Activated T-cell treated with anti-CD3 and anti-CD28 coated beads, Interleukin-2, amount 50 U/mL, for 4 hours (primary cell): ENCODE measurements at regions not wholly inside any gene's neighbourhood (a gene's known extent, or its start where the extent isn't known, plus 50 kb on each side); places are given as distances from the start of the nearest gene placed in this dataset.

Source experiments
- ATAC-seq, 2 donors: fragments of 200-7000 bp; cut with Tn5 transposase; one replicate each; pipeline ENCODE4 v1.10.0; 2021
- DNase-seq: peaks from one replicate; pipeline ENCODE4 v3.0.0-alpha.2; 2020
- H3K27me3 Mint-ChIP-seq: one replicate; pipeline ENCODE4 v1.8.0; 2021; ENCODE audit warnings: low read depth, mixed read lengths
- H3K36me3 Mint-ChIP-seq: one replicate; pipeline ENCODE4 v1.8.0; 2022; ENCODE audit warnings: mixed read lengths; ENCODE audit not compliant: insufficient read depth
- H3K4me1 Mint-ChIP-seq: one replicate; pipeline ENCODE4 v1.8.0; 2021; ENCODE audit warnings: low read depth, mixed read lengths
- H3K4me3 Mint-ChIP-seq: one replicate; pipeline ENCODE4 v1.8.0; 2021; ENCODE audit warnings: mild to moderate bottlenecking, moderate library complexity, mixed read lengths
- H3K9me3 Mint-ChIP-seq: one replicate; pipeline ENCODE4 v1.8.0; 2021; ENCODE audit warnings: mixed read lengths

DNA sequence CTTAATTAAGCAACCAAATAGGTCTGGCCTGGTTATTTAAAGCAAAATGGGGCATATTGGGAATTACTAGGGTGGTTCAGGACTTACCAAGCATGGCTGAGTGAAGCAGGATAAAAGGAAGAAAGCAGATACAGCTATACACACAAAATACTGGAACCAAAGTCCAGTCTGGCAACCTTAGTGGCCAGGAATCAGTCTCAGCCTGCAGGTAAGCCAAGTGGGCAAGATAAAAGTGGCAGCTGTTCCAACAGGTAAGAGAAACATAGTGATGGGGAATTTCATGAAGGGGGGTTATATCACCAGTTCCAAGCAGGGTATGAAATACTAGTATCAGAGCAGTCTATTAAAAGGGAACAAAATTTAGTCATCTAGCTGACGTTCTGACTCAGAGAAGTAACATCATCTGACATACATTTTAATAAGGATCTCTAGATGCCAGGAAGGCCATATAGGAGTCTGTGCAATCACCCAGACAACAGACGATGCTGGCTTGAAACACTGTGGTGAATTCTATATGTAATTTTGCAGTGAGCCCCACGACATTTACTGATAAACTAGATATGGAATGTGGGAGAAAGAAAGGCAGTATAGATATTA, 292.1 kb upstream of the HSF2 start:
- Mint-ChIP-seq H3K9me3 (peaks cover 3% of the 10 kb centered on the region), H3K4me3 (no peak overlapping the region), H3K36me3 (no peaks in the 10 kb centered on the region)

DNA sequence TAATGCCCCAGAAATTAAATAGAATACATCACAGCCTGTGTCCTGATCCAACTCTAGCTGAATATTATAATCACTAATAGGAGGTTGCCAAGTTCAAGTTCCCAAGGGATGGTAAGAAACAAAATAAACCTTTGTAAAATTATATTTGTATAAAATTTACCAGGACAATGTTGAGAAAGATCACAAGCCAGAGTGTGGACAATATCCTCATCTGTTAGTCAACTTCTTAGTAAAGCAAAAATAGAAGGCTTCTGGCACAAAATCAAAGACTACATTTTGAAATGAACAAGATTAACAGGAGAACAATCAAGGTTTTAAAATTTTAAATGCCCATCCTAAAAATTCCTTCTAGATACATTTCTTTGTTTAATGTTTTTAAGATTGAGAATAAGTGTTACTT, 290.4 kb upstream of the HSF2 start:
- peaks cover 3% of the 10 kb centered on the region for H3K9me3 Mint-ChIP-seq
- DNase-seq (no peak), ATAC-seq (no peak)
- no peaks in the 10 kb centered on the region for H3K27me3 Mint-ChIP-seq
- no peaks in the 10 kb centered on the region for H3K4me1 Mint-ChIP-seq
- H3K4me3 Mint-ChIP-seq, result no peak overlapping the region
- no peaks in the 10 kb centered on the region for H3K36me3 Mint-ChIP-seq

More for the DNA sequence above, 292.1 kb upstream of the HSF2 start:
- H3K27me3 Mint-ChIP-seq, result no peaks in the 10 kb centered on the region
- DNase-seq (no peak), ATAC-seq (no peak)
- no peaks in the 10 kb centered on the region for H3K4me1 Mint-ChIP-seq

DNA sequence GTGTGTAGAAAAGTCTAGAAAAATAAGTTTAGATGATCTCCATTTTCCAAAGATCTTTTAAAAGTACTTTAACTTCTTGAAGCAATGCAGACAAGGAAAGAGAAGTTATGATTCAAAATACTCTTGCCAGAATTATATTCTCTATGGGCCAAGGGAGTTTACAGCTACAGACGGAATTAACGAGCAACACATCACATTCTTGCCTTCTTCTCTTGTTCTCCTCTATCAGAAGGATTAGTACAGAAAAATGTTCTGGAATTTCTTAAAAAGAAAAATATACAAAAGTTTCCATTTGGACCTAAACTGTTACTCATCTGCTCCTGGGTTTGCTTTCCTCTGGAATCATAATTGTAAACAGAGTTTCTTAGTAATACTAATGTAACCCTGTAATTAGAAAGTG, 284.7 kb upstream of the HSF2 start:
- Mint-ChIP-seq H3K36me3 (no peaks in the 10 kb centered on the region), H3K9me3 (no peaks in the 10 kb centered on the region), H3K4me3 (no peak overlapping the region), H3K27me3 (no peaks in the 10 kb centered on the region), H3K4me1 (no peaks in the 10 kb centered on the region)
- ATAC-seq (no peak), DNase-seq (no peak)

DNA sequence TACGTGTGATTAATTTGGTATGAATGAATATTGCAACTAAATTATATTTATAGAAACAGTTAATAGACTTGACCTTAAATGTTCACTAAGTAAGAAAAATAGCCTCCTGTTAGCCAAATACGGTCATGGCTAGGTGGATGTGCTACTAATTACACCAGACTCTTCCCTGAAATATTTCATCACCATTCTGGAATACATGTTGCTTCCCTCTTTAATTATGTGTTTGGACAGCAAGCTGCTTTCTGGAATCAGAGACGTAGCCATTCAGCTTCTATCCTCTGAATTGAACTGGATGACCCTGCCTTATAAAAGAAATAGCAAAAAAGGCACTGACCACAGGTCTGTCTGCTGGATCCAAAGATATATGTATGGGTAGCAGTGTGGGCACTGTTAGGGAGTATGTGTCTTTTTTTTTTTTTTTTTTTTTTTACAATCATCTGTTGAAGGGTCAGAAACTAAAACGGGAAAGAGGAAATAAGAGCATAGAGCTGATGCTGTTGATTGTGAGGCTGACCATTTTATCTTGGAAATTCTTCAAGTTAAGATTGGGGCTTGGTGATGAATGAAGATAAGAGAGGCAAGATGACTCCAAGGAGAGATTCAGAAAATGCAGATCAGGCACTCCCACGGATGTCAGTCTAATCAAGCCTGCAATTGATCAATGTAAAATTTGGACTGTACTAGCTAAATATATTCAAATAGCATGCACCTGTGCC, 283.2 kb upstream of the HSF2 start:
- no peak for ATAC-seq

DNA sequence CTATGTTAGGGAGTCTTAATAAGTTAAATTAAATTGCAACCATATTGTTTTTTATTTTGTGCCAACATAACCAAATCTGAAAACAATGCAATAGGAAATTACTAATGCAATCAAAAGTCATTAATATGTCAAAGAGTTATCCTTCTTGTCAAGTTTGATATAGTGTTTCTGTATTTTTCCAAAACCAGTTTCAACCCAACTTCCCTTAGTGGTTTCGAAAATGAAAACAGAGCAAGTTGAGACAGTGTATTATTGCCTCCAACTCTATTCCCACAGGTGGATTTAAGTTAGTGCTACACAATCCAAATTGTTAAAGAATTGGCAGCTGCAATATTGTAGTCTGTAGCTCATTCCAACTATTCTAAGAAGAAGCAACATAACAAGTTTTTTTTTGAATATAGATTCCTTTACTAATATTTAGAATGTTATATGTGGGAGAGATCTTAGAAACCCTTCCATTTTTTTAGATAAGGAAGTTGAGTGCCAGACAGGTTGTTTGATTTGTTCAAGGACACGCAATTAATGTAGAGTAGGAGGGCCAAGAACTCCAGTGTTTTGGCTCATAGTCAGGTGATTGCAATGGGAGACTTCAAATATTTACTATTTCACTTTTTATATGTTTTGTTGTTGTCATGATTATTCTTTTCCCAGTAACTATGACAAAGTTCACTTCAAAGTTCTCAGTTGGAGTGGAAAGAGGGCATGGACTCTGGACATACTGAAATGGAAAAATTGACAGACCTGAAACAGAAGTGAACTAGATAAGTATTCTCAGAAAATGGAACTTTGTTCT, 282.4 kb upstream of the HSF2 start:
- H3K36me3 Mint-ChIP-seq, result no peaks in the 10 kb centered on the region
- DNase-seq (no peak), ATAC-seq (no peak)
- H3K4me1 Mint-ChIP-seq, result no peaks in the 10 kb centered on the region
- H3K27me3 Mint-ChIP-seq, result no peaks in the 10 kb centered on the region
- H3K9me3 Mint-ChIP-seq, result no peaks in the 10 kb centered on the region
- no peak overlapping the region for H3K4me3 Mint-ChIP-seq

More for the DNA sequence above, 283.2 kb upstream of the HSF2 start:
- H3K9me3 Mint-ChIP-seq, result no peaks in the 10 kb centered on the region
- no peak overlapping the region for H3K4me3 Mint-ChIP-seq
- H3K36me3 Mint-ChIP-seq, result no peaks in the 10 kb centered on the region
- no peaks in the 10 kb centered on the region for H3K27me3 Mint-ChIP-seq
- no peaks in the 10 kb centered on the region for H3K4me1 Mint-ChIP-seq
- no peak for DNase-seq

DNA sequence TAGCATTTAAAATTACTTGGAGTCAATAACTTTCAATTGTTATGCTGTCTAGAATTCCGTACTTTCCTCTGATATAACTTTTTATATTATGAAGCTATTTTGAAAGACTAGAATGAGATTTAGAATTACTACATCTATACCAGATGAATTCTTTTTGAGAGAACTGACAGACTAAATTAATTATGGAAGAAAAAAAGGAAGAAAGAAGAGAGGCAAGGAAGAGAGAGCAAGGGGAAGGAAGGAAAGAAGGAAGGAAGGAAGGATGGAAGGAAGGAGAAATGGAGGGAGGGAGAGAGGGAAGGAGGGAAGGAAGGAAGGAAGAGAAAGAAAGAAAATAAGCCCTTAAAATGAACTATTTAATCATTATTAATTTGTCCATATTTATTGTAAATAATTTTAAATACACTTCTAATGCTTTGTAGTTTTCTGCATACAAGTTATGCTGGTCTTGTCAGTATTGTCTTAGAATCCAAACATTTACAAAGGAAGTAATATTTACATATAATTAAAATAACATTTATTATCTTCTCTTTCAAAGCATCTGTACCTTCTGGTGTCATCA, 280.4 kb upstream of the HSF2 start:
- DNase-seq (no peak), ATAC-seq (no peak)
- Mint-ChIP-seq H3K4me3 (no peak overlapping the region), H3K9me3 (no peaks in the 10 kb centered on the region), H3K4me1 (no peaks in the 10 kb centered on the region), H3K36me3 (no peaks in the 10 kb centered on the region), H3K27me3 (no peaks in the 10 kb centered on the region)

DNA sequence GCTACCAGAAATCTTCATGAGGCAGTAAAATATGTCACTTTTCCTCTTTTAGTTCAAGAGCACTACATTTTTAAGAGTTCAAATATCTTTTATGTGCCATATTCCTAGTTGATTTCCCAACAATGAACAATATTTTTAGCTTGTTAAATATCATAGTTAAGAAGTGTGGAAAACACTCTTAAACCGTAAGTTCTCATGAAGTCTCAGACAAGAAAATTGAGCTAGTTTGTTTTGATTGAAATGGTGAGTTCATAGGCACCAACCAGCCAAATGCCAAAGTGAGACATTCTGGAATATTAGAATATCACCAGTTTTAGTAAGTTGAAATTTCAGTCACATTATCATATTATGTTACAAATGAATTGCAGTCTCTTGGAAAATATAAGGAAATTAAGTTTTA, 277.2 kb upstream of the HSF2 start:
- Mint-ChIP-seq H3K4me1 (no peaks in the 10 kb centered on the region), H3K27me3 (no peaks in the 10 kb centered on the region)
- no peak for ATAC-seq

DNA sequence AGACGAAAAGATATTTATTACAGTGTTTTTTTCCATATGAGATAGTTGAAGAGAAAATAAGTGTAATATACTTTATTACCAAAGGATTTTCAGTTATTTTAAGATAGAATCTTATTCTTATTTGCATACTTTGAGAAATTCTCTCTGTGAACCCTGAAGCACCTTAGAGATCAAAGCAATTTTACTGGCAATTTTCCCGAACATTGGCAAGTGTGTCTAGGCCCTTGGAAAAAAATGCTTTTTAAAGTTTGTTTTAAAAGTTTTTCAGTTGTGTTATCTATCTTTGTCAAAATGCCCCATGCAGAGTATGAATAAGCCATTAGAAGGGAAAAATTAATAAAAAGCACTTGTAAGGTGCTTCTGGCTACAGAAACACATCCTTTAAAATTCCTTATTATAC, 276.8 kb upstream of the HSF2 start:
- no peak overlapping the region for H3K4me3 Mint-ChIP-seq
- ATAC-seq, result no peak
- no peaks in the 10 kb centered on the region for H3K27me3 Mint-ChIP-seq
- no peaks in the 10 kb centered on the region for H3K36me3 Mint-ChIP-seq
- no peak for DNase-seq
- no peaks in the 10 kb centered on the region for H3K9me3 Mint-ChIP-seq
- H3K4me1 Mint-ChIP-seq, result no peaks in the 10 kb centered on the region

More for the DNA sequence above, 277.2 kb upstream of the HSF2 start:
- no peak overlapping the region for H3K4me3 Mint-ChIP-seq
- H3K36me3 Mint-ChIP-seq, result no peaks in the 10 kb centered on the region
- no peak for DNase-seq
- H3K9me3 Mint-ChIP-seq, result no peaks in the 10 kb centered on the region

DNA sequence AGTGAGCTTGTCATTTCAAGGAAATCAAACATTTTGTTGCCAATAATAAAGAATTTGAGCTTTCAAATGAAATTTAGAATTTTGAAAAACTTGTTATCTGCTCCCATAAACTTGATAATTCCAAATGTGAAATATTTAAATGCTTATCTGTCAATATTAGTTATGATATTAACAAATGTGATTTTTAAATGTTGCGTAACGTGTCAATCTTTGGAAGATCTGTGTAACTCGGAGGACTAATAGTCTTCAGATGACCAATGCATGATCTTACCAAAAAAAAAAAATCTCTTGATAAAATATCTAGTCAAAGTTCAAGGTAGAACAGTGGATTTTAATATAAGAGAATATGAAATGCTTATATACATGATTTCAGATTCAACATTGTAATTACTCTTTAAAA, 274.5 kb upstream of the HSF2 start:
- H3K27me3 Mint-ChIP-seq, result no peaks in the 10 kb centered on the region
- no peaks in the 10 kb centered on the region for H3K4me1 Mint-ChIP-seq
- ATAC-seq, result no peak
- no peaks in the 10 kb centered on the region for H3K9me3 Mint-ChIP-seq
- DNase-seq, result no peak
- no peaks in the 10 kb centered on the region for H3K36me3 Mint-ChIP-seq
- H3K4me3 Mint-ChIP-seq, result no peak overlapping the region

DNA sequence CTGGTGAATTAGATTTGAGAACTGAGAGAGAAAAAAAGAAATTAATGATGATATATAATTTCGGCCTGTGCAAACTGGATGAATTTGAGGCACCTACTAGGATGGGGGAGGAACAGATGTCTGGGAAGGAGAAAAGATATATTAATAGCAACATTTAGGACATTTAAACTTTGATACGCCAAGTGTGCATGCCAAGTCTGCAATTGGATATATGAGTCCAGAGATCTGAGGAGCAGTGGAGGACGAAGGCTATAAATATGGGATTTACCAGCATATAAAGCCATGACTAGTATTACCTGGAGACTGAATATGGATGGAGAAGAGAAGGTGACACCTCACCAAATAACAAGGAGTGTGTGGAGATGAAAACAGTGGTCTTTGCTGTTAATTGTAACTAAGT, 272.6 kb upstream of the HSF2 start:
- Mint-ChIP-seq H3K9me3 (no peaks in the 10 kb centered on the region), H3K27me3 (no peaks in the 10 kb centered on the region), H3K4me1 (peaks cover 2% of the 10 kb centered on the region), H3K4me3 (no peak overlapping the region), H3K36me3 (no peaks in the 10 kb centered on the region)
- ATAC-seq (no peak), DNase-seq (no peak)

DNA sequence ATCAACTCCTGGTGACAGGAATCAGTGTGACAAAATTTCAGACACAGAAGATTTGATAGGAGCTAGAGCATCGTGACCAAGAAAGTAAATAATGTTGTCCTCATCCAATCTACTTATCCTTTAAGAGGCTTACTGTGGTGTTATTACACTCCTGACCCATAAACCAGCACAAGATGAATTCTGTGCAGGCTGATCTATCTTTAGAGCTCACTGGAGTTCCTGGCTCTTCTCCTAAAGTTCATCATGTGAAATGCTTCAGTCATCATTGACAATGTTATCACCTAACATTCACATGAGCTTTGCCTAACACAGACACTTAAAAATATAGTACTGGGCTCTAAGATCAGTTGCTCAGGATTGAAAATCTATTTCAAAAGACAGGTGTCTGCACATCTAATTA, 271.0 kb upstream of the HSF2 start:
- DNase-seq, result no peak
- Mint-ChIP-seq H3K4me3 (no peak overlapping the region), H3K36me3 (no peaks in the 10 kb centered on the region), H3K4me1 (peaks cover 2% of the 10 kb centered on the region), H3K9me3 (no peaks in the 10 kb centered on the region), H3K27me3 (no peaks in the 10 kb centered on the region)
- no peak for ATAC-seq

DNA sequence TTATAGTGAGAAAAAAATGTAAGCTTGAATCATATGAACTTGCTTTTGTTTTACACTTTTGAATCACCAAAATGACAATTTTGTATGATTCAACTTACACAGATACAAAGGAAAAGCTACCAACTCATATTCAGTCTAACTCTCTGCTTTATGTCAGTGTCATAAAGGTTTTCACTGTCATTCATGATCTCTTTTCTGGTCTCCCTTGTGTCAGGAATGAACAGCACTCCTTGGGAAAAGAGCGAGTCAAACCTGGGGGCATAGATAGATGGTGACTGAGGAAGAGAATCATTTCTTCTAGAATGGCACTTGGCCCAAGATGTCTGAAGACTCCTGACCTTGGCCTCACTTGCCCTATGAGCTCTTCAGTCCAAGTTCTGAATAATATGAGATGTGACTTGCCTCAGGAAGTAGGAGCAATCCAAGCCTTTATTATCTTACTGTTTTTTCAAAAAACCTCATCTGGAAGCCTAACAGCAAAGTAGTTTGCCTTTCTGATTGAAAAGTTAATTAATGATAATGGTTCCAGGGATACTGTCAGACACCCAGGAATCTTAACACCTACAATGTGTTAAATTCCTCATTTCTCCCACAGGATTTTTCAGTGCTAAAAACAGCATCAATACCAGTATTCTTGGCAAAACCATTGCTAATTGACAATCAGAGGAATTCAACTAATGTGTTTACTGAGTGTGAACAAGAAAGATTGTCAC, 270.0 kb upstream of the HSF2 start:
- peaks cover 2% of the 10 kb centered on the region for H3K4me1 Mint-ChIP-seq
- no peaks in the 10 kb centered on the region for H3K9me3 Mint-ChIP-seq
- H3K36me3 Mint-ChIP-seq, result no peaks in the 10 kb centered on the region
- ATAC-seq (no peak), DNase-seq (no peak)
- no peak overlapping the region for H3K4me3 Mint-ChIP-seq
- H3K27me3 Mint-ChIP-seq, result no peaks in the 10 kb centered on the region

DNA sequence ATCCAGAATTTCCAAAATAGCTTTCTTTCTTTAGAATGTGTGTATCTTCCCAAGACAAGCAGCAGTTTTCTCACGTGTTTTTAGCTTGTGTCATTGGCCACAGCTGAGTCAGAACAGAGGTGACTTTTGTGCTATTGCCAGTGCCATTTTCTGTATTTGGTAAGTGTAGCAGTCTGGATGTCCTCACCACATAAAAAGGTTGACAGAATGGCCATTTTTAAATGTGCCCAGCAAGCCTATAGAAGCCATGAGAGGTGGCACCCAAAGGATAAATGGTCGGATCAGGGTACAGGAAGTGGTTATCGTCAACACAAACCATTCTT, 269.5 kb upstream of the HSF2 start:
- peaks cover 2% of the 10 kb centered on the region for H3K4me1 Mint-ChIP-seq
- DNase-seq (no peak), ATAC-seq (no peak)
- no peaks in the 10 kb centered on the region for H3K36me3 Mint-ChIP-seq
- H3K4me3 Mint-ChIP-seq, result no peak overlapping the region
- H3K9me3 Mint-ChIP-seq, result no peaks in the 10 kb centered on the region
- H3K27me3 Mint-ChIP-seq, result no peaks in the 10 kb centered on the region

DNA sequence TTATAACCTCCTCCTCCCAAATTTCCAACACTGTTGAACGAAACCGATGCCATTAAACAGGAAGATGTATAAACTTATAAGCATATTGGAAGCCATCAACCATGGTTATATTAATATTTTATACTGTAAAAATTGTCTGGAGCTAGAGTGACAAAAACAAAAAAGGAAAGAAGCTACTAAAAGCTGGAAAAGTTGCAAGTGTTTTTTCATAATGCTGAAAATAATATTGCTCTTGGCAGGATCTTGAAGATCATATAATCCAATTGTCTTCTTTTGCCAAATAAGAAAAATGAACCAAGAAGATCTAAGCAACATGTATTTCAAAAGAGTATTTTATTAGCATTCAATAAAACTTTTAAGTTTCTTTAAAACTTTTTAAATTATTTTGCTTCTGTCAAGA, 268.9 kb upstream of the HSF2 start:
- H3K9me3 Mint-ChIP-seq, result no peaks in the 10 kb centered on the region
- no peak overlapping the region for H3K4me3 Mint-ChIP-seq
- ATAC-seq (no peak), DNase-seq (no peak)
- H3K4me1 Mint-ChIP-seq, result peaks cover 2% of the 10 kb centered on the region
- H3K27me3 Mint-ChIP-seq, result no peaks in the 10 kb centered on the region
- H3K36me3 Mint-ChIP-seq, result no peaks in the 10 kb centered on the region
